Kidney (tissue), 13 donors: ENCODE measurements at regions not wholly inside any gene's neighbourhood (a gene's known extent, or its start where the extent isn't known, plus 50 kb on each side); places are given as distances from the start of the nearest gene placed in this dataset.

Source experiments
- DNase-seq, 5 donors: peaks; one replicate each; pipeline ENCODE4 v3.0.0-alpha.2; 2013 to 2020
- FAIRE-seq: peaks from 2 replicates; lab custom pipeline; 2012; peaks lifted over from hg19 to GRCh38; lab: Jason Lieb, UNC
- H3K27ac ChIP-seq, 2 donors: one replicate each; pipeline ENCODE4 v1.7.0; 2013; ENCODE audit warnings: low read depth in 2 of 2, low read length in 2 of 2, inconsistent platforms in 1 of 2
- H3K27me3 ChIP-seq: one replicate; pipeline ENCODE4 v1.7.1; 2013; ENCODE audit warnings: low read length, inconsistent platforms; ENCODE audit not compliant: control insufficient read depth, insufficient read depth
- H3K36me3 ChIP-seq, 3 donors: one replicate each; pipeline versions ENCODE4 v1.7.0 to v1.7.1; 2013; ENCODE audit warnings: low read length in 3 of 3, control low read depth in 1 of 3, inconsistent platforms in 1 of 3; ENCODE audit not compliant: insufficient read depth in 3 of 3, control insufficient read depth in 2 of 3
- H3K4me1 ChIP-seq, 3 donors: one replicate each; pipeline versions ENCODE4 v1.7.0 to v1.7.1; 2013; ENCODE audit warnings: low read length in 3 of 3, inconsistent platforms in 1 of 3, low read depth in 1 of 3; ENCODE audit not compliant: control insufficient read depth in 2 of 3, insufficient read depth in 2 of 3
- H3K4me3 ChIP-seq, 3 donors: one replicate each; pipeline versions ENCODE4 v1.7.0 to v1.8.1; 2013; ENCODE audit warnings: low read length in 3 of 3, control low read depth in 1 of 3, inconsistent platforms in 1 of 3
- H3K9ac ChIP-seq, 3 donors: one replicate each; pipeline versions ENCODE4 v1.7.0 to v1.7.1; 2013; ENCODE audit warnings: low read length in 3 of 3, control low read depth in 1 of 3, inconsistent platforms in 1 of 3
- H3K9me3 ChIP-seq, 3 donors: one replicate each; pipeline versions ENCODE4 v1.7.0 to v1.7.1; 2013; ENCODE audit warnings: low read length in 3 of 3, control low read depth in 1 of 3, inconsistent platforms in 1 of 3; ENCODE audit not compliant: control insufficient read depth in 2 of 3, insufficient read depth in 1 of 3
- intact Hi-C: fragments of 100-400 bp; cut with DNase I; formaldehyde crosslinking; loops from one replicate; pipeline ENCODE4 v1.11.1; 2022
- TF ChIP-seq, protein P1 (sequence below): IDR thresholded peaks from 3 replicates; pipeline ENCODE4 v1.5.1; 2012; ENCODE audit warnings: mild to moderate bottlenecking, moderate library complexity, borderline replicate concordance; ENCODE audit not compliant: insufficient read depth; ENCODE audit errors: extremely low read depth
- donor health status: control.
- donor health status: control.
- donor health status: control.
- donor health status: control.
- donor health status: control.
- donor health status: DM: yes; HTN: yes; CAD: no.
- donor health status: Normal renal cell carcinoma (clear cell type).

DNA sequence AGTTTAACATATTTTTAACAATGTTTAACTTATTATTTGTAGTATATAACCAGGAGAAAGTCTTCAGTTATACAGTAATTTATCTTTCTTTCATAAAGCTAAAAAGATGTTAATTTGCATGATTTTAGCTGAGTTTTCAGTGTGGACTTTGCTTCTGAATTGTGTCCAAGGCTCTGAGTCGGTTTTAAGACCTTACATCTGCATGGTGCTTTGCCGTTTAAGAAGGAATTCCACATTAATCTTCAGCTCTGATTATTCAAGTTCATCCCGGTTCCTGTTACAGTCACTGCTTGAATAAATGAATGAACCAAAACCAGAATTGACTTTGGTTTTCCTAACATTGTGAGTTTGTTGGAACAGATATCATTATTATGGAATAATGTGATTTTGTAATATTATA lies 419.7 kb upstream of the RGPD4 start:
- TF ChIP-seq, protein P1, sequence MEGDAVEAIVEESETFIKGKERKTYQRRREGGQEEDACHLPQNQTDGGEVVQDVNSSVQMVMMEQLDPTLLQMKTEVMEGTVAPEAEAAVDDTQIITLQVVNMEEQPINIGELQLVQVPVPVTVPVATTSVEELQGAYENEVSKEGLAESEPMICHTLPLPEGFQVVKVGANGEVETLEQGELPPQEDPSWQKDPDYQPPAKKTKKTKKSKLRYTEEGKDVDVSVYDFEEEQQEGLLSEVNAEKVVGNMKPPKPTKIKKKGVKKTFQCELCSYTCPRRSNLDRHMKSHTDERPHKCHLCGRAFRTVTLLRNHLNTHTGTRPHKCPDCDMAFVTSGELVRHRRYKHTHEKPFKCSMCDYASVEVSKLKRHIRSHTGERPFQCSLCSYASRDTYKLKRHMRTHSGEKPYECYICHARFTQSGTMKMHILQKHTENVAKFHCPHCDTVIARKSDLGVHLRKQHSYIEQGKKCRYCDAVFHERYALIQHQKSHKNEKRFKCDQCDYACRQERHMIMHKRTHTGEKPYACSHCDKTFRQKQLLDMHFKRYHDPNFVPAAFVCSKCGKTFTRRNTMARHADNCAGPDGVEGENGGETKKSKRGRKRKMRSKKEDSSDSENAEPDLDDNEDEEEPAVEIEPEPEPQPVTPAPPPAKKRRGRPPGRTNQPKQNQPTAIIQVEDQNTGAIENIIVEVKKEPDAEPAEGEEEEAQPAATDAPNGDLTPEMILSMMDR: no peak
- H3K9ac ChIP-seq: no peak overlapping the region
- H3K27ac ChIP-seq: no peak overlapping the region
- no peak for DNase-seq
- H3K4me1 ChIP-seq: no peaks in the 10 kb centered on the region
- H3K9me3 ChIP-seq: no peaks in the 10 kb centered on the region
- no peaks in the 10 kb centered on the region for H3K27me3 ChIP-seq
- H3K4me3 ChIP-seq: no peak overlapping the region
- no peak for FAIRE-seq
- H3K36me3 ChIP-seq: no peaks in the 10 kb centered on the region
- intact Hi-C loops: no loop called here

DNA sequence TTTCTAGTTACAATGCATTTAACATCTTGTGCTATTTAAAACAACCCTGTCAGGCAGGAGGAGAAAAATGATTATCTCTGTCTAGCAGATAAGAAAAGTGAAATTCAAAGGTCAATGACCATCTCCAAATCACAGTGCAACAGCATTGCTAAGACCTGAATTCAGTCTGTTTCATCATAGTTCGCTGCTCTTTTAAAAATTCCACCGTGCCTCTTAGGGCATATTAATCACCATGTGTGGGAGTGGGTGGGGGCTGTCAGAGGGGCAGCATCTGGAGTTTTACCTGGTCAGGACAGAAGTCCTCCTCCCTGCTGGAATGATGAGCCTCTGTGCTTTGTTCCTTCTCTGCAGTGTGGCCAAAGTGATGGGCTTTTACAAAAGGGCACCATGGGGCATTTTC lies 418.7 kb upstream of the RGPD4 start:
- intact Hi-C loops: no loop called here
- Histone ChIP-seq H3K4me3 (no peak overlapping the region), H3K27me3 (no peaks in the 10 kb centered on the region), H3K9me3 (no peaks in the 10 kb centered on the region), H3K9ac (no peak overlapping the region), H3K36me3 (no peaks in the 10 kb centered on the region), H3K4me1 (no peaks in the 10 kb centered on the region), H3K27ac (no peak overlapping the region)
- FAIRE-seq: no peak
- no peak for DNase-seq
- TF ChIP-seq, protein P1: no peak

DNA sequence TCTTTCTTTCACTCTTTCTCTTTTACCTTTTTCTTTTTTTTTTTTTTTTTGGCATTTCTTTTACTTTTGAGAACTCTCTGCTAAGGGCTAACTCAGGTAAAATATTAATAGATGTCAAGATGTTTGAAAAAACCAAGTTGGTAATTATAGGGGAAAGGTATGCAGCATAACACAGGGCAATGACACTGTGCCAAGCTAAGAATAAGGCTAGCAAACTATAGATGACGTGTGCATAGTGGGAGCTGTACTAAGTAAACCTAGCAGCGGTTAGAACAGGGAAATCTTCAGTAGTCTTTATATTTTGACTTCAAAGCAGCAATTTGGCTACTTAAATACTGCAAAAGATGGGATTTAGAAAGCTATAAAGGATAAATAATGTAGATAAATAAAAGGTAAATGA lies 415.4 kb upstream of the RGPD4 start:
- TF ChIP-seq, protein P1: no peak
- no peaks in the 10 kb centered on the region for H3K4me1 ChIP-seq

DNA sequence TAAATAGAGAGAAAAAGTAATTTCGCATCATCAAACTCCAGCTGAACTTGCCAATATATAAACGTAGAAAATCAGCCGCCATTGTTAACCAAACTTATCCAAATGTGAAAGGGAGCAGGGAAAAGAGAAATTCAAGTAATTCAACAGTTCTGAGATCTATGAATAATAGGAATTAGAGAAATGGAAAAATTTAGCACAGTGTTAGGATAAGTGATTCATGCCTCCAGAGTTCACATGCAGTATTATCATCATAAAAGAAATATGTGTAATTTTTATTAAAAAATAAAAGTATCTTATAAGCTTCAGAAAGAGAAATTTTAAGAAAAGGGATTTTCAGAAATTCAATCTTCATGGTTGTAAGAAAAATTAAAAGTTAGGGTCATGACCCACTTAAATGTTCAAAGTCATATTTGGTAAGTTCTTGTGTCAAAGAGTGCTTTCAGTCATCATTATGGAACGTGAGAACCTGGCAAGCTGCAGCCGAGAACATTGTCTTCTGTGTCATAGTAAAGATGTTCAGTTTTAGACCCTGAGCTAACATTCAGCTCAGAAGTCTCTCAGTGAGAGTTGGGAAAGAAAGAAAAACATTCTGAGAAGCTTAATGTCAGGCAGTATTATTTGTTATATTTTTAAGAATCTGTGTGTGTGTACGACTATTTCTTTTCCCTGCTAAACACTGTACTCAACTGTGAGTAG lies 414.3 kb upstream of the RGPD4 start:
- TF ChIP-seq, protein P1: no peak
- no peaks in the 10 kb centered on the region for H3K27me3 ChIP-seq
- FAIRE-seq (no peak), DNase-seq (no peak)
- no peak overlapping the region for H3K4me3 ChIP-seq
- no peaks in the 10 kb centered on the region for H3K9me3 ChIP-seq
- H3K4me1 ChIP-seq: no peaks in the 10 kb centered on the region
- no peaks in the 10 kb centered on the region for H3K36me3 ChIP-seq
- no peak overlapping the region for H3K27ac ChIP-seq
- no peak overlapping the region for H3K9ac ChIP-seq
- intact Hi-C loops: no loop called here

More for the DNA sequence above, 415.4 kb upstream of the RGPD4 start:
- Histone ChIP-seq H3K4me3 (no peak overlapping the region), H3K27ac (no peak overlapping the region), H3K9me3 (no peaks in the 10 kb centered on the region), H3K36me3 (no peaks in the 10 kb centered on the region), H3K27me3 (no peaks in the 10 kb centered on the region), H3K9ac (no peak overlapping the region)
- no peak for DNase-seq
- intact Hi-C loops: no loop called here
- no peak for FAIRE-seq
